Myocyte (in vitro differentiated cells): ENCODE measurements at regions not wholly inside any gene's neighbourhood (a gene's known extent, or its start where the extent isn't known, plus 50 kb on each side); places are given as distances from the start of the nearest gene placed in this dataset.
A peak's percentile ranks its signal among the peaks of the same experiment; 100 is the strongest.

ENCODE experiments used
- DNase-seq: peaks from one replicate; pipeline ENCODE4 v3.0.0-alpha.2; 2012; ENCODE audit warnings: low read depth

DNA sequence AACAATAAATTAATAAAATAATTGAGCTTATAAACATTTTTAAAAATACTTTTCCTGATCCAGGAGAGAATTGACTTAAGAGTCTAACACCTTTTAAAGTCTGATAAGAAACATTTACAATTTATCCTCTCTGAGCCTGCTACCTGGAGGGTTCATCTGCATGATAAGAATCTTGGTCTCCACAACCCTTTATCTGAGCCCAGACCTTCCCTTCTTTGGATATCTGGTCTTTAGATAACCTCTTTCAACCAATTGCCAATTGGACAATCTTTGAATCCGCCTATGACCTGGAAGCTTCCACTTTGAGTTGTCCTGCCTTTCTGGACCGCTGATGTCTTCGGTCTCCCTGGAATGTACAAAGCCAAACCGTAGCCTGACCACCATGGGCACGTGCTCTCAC, 1393.3 kb upstream of the TMEM132C start:
- no peak for DNase-seq

DNA sequence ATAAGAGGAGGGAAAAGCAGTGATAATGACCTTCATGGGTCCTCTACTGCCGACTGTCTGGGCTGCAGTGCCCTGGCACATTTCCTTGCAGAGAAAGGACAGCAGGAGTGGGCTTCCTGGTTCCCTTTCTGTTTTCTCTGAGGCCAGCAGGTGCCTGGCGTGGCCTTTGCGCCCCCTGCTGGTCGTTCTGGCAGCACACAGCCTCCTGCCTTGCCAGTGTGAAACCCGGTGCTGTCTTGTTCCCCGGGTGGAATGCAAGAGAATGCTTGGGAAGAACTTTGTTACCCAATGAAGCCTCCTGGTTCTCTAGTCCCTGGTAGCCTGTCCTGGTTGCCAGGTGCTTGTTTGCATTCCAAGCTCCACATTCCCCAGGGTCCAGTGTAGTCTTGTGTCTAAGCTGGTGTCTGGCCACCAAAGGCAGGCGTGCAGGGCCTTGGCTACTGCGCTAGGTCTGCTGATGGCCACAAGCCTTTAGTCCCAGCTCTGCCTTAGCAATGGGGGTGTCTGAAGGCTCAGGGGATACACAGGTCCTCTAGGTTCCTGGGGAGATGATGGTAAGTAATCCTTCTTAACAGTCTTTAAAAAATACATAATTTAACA, 1392.4 kb upstream of the TMEM132C start:
- DNase-seq, result peak; percentile 70

DNA sequence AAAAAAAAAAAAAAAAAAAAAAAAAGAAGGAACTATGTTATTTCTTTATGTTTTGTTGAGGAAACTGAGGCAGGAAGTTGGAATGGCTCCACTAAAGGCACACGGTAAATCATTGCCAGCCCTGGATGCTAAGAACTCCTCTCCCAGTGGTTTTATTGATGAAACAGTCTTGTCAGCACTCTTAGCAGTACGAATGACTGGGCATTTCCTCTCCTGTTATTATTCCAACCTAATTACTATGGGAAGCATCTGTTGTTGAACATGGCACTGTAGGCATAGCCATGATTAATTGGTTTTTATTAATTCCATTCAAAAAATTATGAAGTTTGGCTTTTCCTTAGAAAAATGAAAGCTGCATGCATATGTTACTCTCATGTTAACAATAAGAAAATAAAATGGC, 1387.1 kb upstream of the TMEM132C start:
- DNase-seq, result no peak

DNA sequence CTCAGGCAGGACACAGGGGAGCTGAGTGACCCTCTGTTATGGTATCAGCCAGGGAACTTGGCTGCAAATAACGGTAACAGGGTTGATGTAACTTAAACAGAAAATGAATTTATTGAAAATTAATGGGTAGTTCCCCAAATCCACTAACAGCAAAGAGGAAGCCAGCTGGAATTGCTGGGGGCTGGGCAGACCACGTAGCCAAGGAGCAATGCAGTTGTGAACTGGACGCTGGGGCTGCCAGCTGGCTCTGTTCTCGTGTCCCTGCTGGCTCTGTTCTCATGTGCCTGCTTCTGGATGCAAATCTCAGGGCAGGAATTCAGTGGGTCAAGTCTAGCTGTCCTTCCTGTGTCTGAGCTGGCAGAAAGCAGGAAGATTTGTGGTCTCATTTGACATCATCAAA, 1383.3 kb upstream of the TMEM132C start:
- no peak for DNase-seq

DNA sequence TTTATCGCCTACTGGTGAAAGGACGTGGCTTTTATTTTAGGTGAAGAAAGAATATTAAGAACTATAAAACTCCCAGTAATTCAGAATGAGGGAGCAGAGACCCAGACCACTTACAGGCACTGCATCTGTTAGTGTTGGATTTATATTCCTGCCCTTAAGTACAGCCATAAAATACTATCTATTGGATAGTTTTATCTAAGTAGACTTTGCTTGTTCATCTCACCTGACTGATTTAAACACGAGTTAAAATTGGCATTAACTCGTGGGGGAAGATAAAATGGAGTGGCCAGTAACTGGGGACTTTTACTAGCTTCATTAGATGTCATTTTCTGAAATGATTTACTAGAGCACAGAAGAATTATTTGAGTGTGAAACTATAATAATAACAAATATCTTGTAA, 1377.5 kb upstream of the TMEM132C start:
- DNase-seq, result no peak

DNA sequence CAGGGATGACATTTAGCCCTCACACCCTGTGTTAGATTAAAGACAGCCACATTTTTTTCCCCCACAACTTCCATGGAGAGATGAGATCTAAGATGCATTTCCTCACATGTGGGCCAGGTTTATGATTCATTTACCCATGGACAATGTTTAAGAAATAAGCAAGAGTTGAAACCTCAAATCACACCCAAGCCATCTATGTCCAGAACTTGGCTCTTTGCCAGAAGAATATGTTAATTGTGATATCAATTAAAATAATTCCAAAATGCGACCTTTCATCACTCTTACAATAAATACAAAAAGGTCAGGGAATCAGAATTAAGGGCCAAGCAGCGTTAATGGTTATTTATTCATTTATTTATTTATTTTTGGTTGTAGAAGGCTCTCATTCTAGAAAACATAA, 1376.9 kb upstream of the TMEM132C start:
- DNase-seq, result no peak

DNA sequence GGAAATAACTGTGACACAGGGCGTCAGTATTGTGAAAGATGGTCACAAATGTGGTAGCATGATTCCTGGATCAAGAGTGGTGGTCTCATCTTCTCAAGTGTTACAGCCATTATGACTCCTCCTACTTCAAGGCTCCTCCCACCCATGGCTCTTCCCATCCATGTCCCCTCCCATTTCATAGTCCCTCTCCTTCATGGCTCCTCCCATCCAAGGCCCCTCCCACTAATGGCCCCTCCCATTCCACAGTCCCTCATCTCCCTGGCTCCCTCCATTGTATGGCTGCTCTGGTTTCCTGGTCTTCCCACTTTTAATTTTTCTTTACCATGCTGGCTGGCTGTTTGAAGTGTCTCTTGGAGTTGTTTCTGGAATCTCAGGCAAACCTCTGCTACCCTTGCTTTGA, 1375.2 kb upstream of the TMEM132C start:
- no peak for DNase-seq

DNA sequence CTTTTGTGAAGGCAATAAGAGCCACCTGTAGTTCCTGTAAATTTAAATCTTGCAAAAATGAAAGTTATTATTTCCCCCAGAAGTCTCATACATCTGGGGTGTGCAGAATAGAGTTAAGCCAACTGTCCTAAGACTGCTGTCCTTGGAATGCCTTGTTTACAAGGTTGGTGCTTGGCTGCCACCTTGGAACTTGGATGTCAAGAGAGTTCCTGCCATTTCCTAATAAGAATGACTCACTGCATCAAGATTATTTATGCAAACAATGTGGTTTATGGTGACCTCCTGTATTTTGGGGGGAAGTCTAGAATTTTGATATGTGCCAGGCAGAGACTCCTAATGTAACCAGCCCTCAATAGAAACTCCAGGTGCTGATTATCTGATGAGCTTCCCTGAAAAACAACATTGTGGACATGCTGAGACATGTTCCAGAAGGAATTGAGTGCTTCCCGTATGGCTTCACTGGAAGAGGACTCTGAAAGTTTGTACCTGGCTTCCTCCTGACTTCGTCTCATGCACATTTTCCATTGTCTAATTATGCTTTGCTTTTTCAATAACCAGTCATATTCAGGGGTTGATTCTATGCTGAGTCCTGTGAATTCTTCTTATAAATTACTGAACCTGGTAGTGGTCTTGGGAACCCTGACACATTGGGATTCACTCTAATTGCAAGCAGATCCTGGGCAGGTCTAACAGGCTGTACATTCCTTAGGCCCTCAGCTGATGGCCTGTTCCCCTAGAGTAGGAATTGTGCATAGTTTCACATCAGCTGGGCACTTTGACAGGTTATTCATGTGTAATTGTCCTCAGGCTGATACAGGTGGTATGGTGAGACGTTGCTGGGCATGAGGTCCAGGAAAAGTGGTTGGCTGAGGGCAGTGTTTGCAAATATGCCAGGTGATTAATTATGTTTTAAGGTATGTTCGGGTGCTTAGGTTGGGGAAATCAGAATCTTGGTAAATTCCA, 1370.7 kb upstream of the TMEM132C start:
- DNase-seq, result no peak

DNA sequence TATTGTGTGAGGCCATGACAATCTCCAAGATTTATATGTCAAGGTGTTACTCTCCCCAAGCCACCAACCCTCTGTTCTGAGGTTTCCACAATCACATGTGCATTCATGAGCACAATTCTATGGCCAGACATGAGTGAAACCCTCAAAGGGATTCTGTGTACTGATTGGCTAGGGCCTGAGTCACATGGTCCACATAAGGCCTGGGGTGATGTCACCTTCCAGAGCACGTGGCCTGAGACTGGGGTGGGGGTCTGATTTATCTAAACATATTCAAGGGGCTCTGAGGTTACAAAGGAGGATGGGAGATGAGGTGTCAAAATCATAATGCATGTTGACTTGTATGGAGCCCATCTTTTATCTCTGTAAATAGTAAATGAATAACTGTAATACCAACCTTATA, 1369.9 kb upstream of the TMEM132C start:
- DNase-seq, result no peak

DNA sequence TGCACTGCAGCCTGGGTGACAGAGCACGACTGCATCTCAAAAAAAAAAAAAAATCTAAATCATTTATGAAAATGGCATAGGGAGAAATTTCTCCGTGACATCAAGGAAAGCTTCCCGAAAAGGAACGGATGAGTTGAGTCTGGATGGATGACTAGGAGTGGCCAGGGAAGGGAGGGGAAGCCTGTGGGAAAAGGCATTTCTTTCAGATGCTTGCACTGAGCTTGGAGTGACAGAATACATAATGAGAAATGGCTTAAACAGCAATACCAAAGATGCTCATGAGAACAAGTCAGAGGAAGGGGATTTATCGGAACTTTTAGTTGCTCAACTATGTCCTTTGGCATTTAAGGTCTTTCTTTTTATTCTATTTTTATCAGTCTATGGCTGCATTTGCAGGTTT, 1369.2 kb upstream of the TMEM132C start:
- DNase-seq, result no peak

DNA sequence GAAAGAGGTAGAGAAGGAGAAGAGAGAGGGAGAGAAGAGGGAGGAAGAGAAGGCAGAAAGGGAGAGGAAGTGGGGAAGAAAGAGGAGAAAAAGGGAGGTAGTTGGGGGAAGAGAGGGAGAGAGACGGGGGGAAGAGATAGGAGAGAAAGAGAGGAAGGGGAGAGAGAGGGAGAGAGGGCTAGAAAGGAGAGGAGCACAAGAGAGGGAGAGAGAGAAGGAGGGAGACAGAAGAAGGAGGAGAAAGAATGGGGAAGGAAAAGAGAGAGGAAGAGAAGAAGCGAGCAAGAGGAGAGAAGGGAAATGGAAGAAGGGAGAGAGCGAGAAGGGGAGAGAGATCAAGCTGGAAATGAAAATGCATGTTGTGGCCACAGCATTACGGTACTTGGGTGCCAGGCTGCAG, 1368.4 kb upstream of the TMEM132C start:
- no peak for DNase-seq

DNA sequence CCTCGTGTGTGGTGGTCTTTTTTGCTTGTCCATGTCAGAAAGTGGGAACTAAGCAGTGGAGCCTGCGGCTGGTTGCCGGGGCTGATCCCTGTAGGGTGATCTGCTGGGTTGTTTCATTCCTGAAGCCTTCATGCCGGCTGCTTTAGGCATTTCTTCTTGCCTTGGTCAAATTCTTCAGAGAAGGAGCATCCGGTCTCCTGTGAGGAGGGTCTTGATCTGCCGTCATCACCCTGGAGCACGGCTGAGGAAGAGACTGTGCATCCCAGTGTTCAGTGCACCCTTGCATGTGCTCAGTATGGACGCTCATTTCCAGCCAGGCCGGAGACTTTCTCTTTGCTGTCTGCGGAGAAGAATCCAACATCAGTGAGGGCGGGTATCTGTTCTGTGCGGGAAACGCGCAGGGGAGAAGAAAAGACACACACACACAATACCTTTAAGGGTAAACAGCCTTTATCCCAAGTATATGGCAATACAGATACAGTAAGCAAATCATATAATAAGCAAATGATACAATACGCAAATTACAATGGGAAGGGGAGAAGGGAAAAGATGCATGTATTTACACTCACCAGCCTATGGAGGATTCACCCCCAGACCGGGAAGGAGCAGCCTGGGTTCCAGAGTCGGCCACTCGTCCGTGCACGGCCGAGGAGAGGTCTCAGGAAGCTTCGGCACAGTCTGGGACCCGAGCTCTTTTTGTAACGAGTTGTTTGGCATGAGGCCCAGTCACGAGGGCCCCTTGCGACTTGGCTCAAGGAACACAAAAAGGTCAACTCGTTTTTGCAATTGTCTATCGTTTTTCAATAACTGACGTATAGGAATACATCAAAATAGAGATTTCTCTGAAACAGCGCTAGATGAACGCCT, 1366.8 kb upstream of the TMEM132C start:
- DNase-seq, result no peak

DNA sequence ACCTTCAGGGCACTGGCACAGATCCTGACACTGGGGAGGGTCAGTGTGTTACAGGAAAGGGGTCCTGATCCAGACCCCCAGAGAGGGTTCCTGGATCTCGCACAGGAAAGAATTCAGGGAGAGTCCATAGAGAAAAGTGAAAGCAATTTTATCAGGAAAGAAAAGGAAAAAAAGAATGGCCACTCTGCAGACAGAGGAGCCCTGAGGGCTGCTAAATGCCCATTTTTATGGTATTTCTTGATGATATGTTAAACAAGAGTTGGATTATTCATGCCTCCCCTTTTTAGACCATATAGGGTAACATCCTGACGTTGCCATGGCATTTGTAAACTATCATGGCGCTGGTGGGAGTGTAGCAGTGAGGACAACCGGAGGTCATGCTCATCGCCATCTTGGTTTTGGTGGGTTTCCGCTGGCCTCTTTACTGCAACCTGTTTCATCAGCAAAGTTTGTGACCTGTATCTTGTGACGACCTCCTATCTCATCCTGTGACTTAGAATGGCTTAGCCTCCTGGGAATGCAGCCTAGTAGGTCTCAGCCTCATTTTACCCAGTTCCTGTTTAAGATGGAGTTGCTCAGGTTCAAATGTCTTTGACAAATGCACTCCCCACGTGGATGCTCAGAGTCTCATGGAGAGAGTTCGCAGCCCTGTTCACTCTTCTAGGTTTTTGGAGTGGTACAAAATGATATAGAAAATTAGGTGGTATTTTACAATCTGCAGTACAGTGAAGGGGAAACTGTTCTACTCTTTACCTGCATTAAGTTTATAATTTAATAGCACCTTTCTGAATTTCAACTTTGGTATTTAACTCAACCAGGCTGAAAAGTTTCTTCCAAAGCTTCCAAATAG, 1363.7 kb upstream of the TMEM132C start:
- no peak for DNase-seq

DNA sequence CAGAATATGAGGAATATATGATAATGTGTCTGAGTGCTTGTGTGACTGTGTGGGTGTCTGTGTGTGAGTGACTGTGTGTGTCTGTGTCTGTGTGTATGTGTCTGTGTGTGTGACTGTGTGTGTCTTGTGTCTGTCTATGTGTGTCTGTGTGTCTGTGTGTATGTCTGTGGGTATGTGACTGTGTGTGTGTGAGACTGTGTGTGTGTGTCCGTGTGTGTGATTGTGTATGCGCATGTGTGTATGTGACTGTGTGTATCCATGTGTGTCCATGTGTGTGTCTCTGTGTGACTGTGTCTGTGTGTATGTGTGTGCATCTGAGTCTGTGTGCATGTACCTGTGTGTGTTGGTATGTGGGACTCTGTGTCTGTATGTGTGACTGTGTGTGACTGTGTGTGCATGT, 1361.2 kb upstream of the TMEM132C start:
- DNase-seq, result no peak

DNA sequence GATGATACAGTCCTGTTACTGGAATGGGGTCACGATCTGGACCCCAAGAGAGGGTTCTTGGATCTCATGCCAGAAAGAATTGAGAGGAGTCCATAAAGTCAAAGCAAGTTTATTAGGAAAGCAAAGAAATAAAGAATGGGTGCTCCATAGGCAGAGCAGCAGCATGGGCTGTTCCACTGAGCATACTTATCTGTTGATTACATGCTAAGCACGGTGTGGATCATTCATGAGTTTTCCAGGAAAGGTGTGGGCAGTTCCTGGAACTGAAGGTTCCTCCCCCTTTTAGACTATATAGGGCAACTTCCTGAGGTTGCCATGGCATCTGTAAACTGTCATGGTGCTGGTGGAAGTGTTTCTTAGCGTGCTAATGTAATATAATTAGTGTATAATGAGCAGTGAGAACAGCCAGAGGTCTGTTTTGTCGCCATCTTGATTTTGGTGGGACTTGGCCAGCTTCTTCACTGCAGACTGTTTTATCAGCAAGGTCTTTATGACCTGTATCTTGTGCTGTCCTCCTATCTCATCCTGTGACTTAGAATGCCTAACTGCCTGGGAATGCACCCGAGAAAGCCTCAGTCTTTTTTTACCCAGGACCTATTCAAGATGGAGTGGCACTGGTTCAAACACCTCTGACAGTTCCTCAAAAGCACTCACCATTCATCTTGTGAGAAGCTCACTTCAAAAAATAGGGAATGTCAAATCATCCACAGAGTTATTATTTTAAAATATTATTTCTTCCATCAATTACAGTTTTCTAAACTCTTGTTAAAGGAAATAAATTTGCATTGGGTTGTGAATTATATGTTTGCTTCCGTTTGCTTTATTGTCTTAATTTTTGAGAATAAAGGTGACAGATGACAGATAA, 1358.8 kb upstream of the TMEM132C start:
- no peak for DNase-seq

DNA sequence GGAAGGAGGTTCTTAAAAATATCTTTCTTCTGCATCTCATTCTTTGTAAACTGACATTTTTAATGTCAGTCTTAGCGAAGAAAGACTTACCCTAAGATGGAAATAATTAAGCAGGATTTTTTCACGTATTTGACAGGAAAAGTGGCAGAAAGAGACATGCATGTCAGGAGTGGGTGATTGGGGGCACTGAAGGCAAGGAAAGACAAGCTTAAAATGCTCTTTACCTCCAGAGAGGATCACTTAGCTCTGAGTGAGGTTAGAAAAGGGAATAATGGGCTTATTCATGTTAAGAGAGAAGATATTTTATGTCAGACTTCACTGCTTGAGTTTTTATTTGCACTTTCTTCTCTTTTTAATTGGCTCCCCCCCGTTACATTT, 1358.2 kb upstream of the TMEM132C start:
- no peak for DNase-seq

DNA sequence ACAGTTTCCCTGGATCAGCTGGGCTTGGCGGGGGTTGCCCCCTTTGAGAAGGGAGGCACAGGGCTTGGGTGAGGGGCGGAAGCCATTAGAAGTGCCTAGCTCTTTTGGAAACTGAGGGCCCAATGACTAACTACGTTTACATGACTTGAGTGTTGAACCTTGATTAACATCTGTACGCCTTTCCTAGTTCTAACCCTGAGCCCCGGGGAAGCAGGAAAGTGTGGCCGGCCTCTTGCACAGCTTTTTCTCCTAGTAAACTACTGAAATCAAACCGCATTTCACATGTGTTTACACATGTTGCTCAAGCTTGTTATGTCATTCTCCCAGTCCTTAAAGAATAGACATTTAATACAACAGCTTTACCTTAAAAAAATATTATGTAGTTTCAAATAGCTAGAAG, 1356.4 kb upstream of the TMEM132C start:
- DNase-seq, result no peak

DNA sequence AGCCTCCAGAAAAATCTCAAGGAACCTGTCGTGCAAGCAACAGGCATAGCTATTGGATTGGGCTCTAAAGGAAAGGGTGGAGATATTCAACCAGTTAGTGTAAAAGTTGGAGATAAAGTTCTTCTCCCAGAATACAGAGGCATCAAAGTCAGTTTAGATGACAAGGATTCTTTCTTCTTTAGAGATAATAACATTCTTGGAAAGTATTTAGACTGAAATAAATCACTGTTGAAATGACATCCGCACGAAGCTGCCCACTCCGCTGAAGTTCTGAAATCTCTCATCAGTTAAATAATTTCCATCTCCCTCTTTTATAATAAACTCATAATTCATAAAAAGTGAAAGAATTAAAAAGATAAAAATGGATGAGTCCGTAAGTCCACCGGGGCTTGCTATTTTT, 1354.9 kb upstream of the TMEM132C start:
- no peak for DNase-seq

DNA sequence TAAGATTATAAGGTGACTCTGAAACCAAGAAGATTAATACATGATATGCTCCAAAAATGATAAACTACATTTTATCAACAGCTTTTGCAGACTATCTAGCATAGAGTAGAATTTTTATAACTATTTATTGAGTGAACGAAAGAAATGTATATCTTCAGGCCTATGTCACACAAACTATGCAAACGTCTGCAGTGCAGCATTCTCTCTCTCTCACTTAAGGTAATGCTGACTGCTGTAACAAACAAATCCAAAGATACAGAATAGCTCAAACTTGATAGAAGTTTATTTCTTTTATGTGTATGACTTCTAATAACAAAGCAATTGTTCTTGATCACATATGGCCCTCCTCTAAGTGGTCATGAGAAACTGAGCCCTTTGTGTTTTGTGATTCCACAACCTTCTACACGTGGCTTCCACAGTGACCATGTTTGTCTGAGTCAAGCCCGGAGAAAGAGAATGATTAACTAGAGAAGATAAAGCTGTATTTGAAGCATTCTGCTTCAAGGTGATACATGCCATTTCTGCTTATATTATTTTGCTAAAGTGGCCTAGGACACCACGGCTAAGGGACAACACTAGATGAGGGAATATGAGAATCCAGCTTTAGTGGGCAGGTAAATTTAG, 1352.7 kb upstream of the TMEM132C start:
- DNase-seq, result no peak

DNA sequence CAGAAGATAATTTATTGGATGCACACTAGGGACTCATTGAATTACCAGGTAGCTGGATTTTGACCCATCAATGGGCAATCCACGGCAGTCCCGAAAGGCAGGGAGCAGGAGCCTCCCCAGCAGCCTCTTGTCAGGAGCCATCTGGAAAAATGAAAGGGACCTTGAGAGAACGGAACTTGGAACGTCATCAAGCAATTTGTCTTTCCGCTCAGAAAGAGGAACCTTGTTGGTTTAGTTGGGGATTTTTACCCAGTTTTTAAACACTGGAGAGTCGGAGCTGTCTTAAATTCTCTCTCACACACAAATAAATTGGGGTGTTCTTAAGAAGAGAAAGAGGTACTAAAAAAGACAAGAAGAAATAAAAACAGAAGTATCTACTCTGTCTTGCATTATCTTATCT, 1351.7 kb upstream of the TMEM132C start:
- no peak for DNase-seq
